HG03280 (cell line): ENCODE measurements at regions not wholly inside any gene's neighbourhood (a gene's known extent, or its start where the extent isn't known, plus 50 kb on each side); places are given as distances from the start of the nearest gene placed in this dataset.
"Not testable (repeated sequence)": the region's sequence is repeated elsewhere in the genome, so short reads cannot be mapped to it uniquely, and the experiment has no call there.

Experiments used
- ATAC-seq: cut with Tn5 transposase; IDR thresholded peaks from one replicate; pipeline ENCODE4 v1.9.1; 2021; ENCODE audit warnings: mild to moderate bottlenecking, moderate library complexity; ENCODE audit not compliant: unreplicated experiment

DNA sequence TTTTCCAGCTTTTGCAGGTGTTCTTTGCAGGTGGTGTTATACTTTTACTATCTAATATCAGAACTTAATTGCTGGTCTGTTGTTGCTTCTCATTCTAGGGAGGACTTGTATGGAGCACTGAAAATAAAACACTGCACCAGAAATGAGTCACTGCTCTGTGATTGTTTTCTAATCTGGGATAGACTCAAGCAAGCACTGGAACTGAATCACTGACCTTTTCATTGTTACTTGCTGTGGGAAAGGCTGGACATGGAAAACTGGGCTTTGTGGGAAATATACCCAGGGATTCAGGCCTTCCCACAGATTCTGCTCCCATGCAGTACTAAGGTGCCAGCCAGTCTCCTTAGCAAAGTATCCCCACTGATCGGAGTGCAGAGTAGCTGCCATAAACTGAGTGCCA, 470.0 kb upstream of the GCFC2 start:
- ATAC-seq: no peak

- no peak for ATAC-seq
Measured at GRCh38 chr2:76178610-76179009, 467.9 kb upstream of the GCFC2 start.

GRCh38 chr2:76175295-76175694, 464.6 kb upstream of the GCFC2 start:
- no peak for ATAC-seq

DNA sequence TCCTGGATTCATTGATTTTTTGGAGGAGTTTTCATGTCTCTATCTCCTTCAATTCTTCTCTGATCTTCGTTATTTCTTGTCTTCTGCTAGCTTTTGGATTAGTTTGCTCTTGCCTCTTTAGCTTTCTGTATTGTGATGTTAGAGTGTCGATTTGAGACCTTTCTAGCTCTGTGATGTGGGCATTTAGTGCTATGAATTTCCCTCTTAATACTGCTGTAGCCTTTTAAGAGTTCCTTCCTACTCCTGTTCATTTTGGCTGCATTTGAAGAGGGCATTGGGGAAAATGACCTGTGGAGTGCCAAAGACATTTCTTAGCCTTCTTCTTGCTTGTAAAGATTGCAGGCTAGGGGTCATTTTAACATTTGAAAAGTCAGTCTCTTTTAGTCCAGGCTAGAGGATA, 463.8 kb upstream of the GCFC2 start:
- no peak for ATAC-seq

DNA sequence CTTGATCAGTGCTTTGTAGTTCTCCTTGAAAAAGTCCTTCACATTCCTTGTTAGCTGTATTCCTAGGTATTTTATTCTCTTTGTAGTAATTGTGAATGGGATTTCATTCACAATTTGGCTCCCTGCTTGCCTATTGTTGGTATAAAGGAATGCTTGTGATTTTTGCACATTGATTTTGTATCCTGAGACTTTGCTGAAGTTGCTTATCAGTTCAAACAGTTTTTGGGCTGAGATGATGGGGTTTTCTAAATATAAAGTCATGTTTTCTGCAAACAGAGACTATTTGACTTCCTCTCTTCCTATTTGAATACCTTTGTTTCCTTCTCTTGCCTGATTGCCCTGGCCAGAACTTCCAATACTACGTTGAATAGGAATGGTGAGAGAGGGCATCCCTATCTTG, 462.5 kb upstream of the GCFC2 start:
- ATAC-seq: not testable (repeated sequence)

GRCh38 chr2:76172154-76172595, 461.5 kb upstream of the GCFC2 start:
- not testable (repeated sequence) for ATAC-seq

GRCh38 chr2:76170856-76171255, 460.1 kb upstream of the GCFC2 start:
- ATAC-seq: no peak

DNA sequence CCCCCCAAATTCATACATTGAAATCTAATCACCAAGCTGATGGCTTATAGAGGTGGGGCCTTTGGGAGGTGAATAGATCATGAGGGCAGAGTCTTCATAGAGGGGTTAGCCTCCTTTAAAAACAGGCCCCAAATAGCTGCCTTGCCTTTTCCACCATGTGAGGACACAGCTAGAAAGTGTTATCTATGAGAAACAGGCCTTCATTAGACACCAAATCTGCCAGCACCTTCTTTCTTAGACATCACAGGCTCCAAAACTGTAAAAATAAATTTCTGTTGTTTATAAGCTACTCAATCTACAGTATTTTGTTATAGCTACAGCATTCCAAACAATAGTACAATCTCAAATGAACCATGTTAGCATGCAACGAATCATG, 459.3 kb upstream of the GCFC2 start:
- ATAC-seq: no peak

DNA sequence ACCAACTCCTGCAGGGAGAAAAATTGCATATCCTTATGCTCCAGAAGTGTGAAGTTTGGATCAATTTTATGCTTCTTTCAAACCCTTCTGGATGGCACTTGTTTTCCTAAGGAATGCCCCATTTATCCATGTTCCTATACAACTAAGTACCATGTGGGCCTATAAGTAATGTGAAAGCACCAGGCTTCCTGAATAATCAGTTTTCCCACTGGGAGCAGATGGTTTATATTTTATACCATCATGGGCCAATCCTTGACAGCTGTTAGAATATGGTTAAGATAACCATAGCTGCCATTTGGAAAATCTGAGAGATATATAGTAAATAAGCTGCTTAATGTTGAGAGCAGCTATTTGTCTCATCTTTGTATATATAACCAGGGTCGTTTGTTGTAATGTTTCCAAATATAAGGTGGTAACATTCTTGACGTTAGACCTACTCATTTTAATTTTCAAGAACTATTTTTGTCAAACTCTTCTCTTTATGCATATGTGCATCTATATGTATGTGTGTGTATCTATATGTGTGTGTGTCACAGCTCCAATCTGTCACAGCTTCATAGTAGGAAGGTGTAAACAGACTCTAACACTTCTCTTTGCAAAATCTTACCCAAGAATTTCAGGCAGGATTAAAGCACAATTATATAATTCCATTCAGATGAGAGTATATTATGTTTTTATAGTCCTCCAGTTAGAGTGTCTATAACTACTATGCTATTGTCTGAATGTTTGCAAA, 458.7 kb upstream of the GCFC2 start:
- no peak for ATAC-seq

- ATAC-seq: no peak
Measured at GRCh38 chr2:76163860-76164259, 453.1 kb upstream of the GCFC2 start.

GRCh38 chr2:76160670-76161069, 450.0 kb upstream of the GCFC2 start:
- no peak for ATAC-seq

DNA sequence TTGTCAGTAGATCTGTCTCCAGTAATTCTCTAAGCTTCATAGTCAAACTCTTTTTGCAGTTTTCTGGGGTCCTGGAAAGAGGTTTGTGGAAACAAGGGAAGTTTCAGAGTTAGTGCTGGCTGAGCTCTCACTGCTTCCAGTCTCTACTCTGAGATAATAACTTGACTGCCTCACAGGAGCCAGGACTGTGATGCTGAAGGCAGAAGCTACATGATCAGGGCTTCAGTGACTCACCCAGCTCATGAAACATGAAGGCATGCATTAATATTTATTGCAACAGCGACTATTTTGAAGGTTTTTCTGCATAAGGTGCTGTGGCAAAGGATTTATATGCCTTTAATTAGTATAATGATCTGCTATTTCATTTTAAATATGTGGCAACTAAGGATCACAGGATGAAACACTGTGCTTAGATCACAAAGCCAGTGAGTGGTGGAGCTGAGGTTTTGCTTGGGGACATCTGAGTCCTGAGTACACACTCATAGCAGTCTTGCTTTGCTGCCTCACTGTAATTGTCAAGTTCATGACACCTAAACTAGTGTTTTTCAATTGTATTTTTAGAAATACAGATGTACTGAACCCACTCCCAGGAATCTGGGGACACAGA, 448.4 kb upstream of the GCFC2 start:
- no peak for ATAC-seq

DNA sequence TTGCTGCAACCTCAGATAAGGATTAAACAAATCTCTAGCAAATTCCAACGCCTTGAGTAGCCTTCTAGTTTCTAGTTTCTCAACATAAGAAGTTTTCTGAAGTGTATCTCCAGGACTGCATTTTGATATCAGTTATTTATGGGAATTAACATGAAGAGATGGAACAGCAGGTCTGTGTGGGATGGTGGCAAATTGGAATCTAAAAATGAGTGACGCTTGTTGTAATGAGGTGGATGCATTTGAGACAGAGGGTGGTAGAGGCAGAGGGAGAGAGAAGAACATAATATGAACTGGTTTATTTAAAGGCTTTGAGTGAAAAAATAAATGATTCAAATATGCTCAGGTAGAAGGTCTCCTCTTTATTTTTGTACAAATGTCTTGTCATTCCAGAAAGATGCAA, 446.8 kb upstream of the GCFC2 start:
- ATAC-seq: no peak

DNA sequence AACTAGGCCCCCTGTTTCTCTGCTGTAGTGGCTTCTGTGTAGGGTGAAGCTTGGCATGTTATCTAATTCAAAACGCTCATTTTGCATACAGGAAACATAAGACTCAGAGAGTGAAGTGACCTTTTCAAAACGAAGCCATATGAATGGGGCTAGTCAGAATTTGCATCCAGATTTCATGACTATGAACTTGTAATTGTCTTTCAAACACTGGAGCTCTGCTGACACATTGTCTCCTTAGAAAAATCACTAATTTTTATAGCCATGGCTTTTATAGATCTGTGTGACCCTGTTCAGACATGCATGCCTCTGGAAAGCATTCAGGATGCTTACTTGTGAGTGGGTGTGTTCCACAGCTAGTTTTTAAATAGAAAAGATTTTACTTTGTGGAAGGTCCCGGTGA, 444.3 kb upstream of the GCFC2 start:
- no peak for ATAC-seq

DNA sequence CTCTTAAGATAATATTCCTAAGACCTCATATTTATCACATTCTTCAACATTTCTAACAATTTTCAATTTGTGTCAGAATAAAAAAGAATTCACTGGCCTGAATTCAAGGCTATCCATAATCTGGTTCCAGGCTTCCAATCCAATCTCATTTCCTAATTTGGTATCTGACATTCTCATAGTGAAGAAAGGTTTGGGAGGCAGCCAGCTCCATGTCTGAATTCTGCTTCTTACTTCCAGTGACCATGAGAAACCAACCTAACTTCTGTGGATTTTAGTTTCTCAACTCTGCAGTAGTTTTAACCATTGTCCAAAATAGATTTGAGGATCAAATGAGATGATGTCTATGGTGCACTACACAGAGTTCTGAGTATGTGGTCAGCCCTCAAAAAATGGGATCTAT, 439.1 kb upstream of the GCFC2 start:
- no peak for ATAC-seq

DNA sequence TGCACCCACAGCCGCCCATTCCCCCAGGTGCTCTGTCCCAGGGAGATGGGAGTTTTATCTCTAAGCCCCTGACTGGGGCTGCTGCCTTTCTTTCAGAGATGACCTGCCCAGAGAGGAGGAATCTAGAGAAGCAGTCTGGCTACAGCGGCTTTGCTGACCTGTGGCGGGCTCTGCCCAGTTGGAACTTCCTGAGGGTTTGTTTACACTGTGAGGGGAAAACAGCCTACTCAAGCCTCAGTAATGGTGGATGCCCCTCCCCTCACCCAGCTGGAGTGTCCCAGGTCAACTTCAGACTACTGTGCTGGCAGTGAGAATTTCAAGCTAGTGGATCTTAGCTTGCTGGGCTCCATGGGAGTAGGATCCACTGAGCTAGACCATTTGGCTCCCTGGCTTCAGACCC, 428.6 kb upstream of the GCFC2 start:
- not testable (repeated sequence) for ATAC-seq

- no peak for ATAC-seq
Measured at GRCh38 chr2:76128622-76129021, 417.9 kb upstream of the GCFC2 start.

GRCh38 chr2:76120176-76120575, 409.5 kb upstream of the GCFC2 start:
- no peak for ATAC-seq

DNA sequence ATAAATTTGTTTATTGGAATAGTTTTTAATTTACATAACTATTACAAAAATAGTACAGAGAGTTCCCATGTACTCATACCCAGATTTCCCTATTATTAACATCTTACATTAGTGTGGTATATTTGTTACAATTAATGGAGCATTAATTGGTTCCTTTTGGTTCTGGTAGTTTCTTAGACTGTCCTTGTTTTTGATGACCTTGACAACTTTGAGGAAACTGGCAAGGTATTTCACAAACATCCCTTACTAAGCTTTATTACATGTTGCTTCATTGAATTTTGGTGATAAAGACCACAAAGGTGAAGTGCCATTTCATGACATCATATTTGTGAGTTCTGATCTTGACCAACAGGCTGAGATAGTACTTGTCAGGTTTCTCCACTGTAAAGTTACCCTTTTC, 379.0 kb upstream of the GCFC2 start:
- no peak for ATAC-seq

- ATAC-seq: no peak
Measured at GRCh38 chr2:76083248-76083647, 372.5 kb upstream of the GCFC2 start.

DNA sequence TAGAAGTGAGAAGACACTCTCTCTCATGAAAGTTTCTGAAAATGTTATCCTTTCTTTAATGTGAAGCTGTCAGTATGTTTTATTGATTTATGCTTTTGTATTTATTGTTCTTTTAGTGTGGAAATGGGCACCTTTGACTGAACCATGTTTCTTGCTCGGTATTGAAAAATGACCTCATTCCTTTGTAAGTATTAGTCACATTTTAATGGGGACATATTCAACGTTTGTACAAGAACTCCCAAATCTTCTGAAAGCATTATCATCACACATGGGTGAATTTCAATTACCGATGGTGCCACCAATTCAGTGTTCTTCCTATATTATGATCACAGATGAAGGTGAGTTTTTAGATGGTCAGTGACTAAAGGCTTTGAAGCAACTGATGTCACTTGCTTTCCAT, 371.8 kb upstream of the GCFC2 start:
- ATAC-seq: no peak

DNA sequence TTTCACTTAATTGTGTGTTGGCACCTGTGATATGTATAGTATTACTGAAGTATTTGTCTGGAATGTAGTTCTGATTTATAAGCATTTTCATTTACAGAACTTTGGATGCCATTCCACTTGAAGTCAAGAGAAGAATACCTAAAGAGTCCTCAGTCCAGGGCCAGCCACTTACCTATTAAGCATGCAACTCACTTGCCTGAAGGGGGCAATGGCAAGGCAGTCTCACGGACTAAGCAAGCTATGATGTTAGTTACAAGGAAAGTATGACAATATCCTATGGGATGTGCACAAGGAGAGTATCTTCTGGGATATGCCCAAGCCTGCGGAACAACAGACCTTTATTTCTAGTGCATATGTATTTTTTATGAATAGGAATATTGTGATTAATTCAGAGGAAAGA, 369.4 kb upstream of the GCFC2 start:
- ATAC-seq: no peak

DNA sequence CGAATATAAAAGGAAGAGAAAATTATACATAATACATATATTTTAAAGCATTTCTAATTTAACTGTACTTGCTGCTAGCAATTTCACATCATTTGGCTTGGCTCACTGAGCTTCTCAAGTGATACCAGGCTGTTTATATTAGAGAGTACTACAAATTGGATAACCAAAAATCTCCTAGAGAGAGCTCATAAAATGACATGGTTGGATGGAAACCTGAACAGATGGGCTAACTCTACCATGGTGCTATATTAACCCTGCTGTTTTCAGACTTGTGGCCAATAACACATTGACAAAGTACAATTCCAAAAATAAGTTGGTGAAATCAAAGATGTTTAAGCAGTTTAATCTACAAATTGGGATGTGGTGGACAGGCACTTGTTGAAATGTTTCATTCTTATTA, 364.4 kb upstream of the GCFC2 start:
- no peak for ATAC-seq
